Activated T-cell treated with anti-CD3 and anti-CD28 coated beads for 1 hour (primary cell): ENCODE measurements at regions not wholly inside any gene's neighbourhood (a gene's known extent, or its start where the extent isn't known, plus 50 kb on each side); places are given as distances from the start of the nearest gene placed in this dataset.
"Not testable (repeated sequence)": the region's sequence is repeated elsewhere in the genome, so short reads cannot be mapped to it uniquely, and the experiment has no call there.

Experiments
- DNase-seq: peaks from one replicate; pipeline ENCODE4 v3.0.0-alpha.2; 2020; ENCODE audit warnings: low read depth

DNA sequence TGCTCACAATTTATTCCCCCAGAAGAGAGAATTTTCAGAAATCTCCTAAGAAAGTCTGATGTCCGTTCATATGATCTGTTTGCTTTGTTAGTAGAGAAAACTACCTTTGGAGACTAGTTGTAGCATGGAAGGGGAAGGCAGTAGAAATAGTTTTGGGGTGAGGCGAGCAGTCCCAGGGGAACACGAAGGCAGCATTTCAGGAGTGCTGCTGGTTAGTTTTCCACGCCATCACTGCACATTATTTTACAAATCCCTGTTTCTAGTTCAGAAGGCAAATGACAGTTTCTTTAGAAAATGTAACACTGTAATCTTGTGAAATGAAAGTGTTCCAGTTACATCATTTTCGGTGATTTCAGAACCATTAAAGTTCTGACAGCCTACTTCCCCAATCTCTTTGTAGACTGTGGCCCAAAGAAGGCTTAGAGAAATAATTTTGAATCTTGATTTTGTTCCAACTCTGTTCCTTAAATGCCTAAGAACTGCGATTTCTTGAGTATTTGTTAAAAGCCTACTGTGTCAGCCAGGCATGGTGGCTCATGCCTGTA lies 123.8 kb downstream of the LAT start:
- DNase-seq: not testable (repeated sequence)

GRCh38 chr16:29107299-29107698 lies 122.4 kb downstream of the LAT start:
- DNase-seq: no peak

GRCh38 chr16:29106259-29106908 lies 121.5 kb downstream of the LAT start:
- not testable (repeated sequence) for DNase-seq

DNA sequence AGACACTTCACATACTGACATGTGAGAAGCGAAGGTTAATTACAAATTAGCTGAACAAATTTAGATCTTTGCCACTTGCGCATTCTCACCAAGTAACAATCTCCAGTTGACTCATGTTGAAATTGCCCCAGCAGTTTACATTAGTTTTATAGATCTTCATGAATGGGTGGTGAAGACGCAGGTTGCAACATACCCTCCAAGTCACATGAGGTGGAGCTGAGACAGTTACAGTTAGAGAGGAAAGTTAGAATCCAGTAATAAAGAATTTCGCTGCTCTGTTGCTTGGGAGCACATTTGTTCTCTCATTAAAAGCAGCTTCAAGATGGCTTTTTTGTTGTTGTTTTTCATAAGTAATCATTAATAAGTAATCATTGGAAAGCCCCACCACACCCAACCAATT lies 119.7 kb downstream of the LAT start:
- DNase-seq: not testable (repeated sequence)

- DNase-seq: not testable (repeated sequence)
These were observed 113.1 kb downstream of the LAT start for GRCh38 chr16:29097965-29098364.

GRCh38 chr16:29094729-29095624 lies 110.1 kb downstream of the LAT start:
- not testable (repeated sequence) for DNase-seq

DNA sequence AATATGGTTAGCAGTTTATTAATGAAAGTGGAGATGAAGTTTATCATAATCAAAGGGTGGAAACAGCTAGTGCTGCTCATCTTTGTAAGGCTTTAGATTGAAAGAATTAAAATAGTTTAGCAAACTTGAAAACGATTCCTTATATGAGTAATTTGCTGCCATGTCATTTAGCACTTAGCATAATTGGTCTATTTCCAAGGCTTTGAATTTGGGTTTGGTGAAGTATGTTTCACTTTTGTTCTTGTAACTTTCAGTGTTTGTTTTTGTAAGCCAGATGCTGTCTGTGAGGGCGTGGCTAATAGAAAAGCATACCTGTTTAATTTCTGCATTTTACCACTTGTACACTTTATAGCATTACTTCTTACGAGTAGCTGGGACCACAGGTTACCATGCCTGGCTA lies 109.5 kb downstream of the LAT start:
- DNase-seq: not testable (repeated sequence)

- DNase-seq: not testable (repeated sequence)
These were observed 104.8 kb downstream of the LAT start for GRCh38 chr16:29089679-29090078.

DNA sequence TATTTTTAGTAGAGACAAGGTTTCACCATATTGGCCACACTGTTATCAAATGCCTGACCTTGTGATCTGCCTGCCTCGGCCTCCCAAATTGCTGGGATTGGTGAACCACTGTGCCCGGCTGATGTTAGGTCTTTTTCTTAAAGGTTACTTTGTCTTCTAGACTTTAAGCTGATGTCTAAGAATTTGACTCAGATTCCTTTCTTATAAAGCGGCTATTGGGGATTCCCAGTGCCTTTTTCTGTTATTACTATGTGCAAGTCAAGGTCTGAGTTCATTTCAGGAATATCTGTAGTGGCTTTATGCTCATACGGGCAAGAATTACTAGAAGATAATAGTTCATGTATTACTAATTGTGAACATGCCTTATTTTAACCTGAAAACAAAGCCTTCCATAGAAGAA lies 102.8 kb downstream of the LAT start:
- DNase-seq: not testable (repeated sequence)

DNA sequence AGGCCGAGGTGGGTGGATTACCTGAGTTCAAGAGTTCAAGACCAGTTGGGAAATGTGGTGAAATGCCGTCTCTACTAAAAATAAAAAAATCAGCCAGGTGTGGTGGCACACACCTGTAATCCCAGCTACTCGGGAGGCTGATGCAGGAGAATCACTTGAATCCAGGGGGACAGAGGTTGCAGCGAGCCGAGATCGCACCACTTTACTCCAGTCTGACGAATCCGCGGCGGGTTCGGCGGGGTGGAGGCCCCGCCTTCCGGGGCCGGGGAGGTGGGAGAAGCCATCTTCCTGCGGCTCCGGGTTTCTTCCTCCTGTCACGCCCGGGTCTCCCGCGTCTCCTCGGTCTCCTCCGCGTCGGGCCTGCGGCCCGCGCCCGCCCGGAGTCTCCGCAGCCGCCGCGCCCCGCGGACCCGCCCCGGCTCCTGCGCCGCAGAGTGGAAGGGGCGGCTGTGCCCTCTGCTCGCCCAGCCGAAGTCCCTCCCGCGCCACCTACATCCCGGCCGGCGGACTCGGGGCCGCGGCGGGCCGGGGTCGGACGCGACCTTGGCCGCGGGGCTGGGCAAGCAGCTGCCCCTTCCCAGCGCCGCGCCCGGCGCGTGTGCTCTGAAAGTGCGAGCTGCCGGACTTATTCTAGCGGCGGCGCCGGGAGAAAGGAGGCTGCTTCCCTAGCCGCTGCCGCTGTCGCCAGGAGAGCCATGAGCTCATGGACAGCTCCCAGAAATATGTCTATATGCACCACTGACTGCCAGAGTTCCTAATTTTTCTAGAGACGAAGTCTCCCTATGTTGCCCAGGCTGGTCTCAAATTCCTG lies 97.2 kb downstream of the LAT start:
- DNase-seq: peak; percentile 33

DNA sequence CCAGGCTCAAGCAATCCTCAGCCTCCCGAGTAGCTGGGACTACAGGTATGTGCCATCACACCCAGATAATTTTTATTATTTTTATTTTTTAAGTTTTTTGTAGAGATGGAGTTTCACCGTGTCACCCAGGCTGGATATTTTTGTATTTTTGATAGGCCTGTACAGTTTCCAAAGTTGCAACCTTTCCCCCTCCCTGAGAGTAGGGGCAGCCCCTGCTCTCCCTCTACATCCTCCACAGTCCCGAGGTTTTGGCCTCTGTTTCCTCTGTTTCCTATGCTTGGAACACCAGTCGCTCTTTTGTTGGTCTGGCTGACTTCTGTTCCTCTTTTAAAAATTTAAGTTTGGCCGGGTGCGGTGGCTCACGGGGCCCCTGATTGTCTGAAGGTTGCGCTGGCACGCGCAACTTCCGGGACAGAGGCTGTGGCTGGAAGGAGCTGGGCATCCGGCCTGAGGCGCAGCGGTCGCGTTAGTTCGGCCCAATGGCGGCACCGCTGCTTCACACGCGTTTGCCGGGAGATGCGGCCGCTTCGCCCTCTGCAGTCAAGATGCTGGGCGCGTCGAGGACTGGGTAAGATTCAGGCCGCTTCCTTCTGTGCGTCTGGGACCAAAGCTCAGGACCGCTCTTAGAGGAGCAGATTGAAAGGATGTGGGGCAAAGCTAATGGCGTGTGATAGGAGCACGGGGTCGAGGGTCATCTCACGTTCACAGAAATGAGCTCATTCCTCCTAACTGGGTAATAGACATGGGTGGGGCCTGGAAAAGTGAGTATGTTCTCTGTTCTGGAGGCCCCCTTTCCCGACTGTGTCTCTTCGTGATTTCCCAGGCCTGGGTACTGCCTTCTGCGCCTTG lies 89.9 kb downstream of the LAT start:
- peak; percentile 16 for DNase-seq

- not testable (repeated sequence) for DNase-seq
These were observed 77.4 kb downstream of the LAT start for GRCh38 chr16:29062235-29062634.

DNA sequence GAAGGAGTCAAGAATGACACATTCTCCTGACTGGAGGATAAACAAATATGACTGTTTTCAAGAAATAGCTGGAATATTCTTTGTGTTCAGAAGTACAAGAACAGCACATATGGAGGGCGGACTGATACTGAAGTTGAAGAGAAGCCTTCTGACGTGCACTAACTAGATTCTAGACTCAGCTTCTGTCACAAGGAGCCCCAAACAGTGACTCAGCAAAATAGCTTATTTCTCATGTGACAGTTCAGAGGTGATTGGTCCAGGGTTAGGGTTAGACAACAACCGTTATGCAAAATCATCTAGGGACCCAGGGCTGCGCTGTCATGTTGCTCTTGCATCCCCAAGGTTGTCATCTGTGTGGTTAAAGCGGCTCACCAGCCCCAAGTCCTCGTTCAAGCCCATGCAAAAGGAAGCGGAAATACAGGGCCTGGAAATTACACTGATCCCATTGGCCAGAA lies 76.6 kb downstream of the LAT start:
- not testable (repeated sequence) for DNase-seq

DNA sequence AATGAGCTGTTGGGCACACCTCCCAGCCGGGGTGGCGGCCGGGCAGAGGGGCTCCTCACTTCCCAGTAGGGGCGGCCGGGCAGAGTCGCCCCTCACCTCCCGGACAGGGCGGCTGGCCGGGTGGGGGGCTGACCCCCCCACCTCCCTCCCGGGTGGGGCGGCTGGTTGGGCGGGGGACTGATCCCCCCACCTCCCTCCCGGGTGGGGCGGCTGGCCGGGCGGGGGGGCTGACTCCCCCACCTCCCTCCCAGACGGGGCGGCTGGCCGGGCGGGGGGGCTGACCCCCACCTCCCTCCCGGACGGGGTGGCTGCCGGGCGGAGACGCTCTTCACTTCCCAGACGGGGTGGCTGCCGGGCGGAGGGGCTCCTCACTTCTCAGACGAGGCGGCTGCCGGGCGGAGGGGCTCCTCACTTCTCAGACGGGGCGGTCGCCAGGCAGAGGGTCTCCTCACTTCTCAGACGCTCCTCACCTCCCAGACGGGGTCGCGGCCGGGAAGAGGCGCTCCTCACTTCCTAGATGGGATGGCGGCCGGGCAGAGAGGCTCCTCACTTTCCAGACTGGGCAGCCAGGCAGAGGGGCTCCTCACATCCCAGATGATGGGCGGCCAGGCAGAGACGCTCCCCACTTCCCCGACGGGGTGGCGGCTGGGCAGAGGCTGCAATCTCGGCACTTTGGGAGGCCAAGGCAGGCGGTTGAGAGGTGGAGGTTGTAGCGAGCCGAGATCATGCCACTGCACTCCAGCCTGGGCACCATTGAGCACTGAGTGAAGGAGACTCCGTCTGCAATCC lies 75.4 kb downstream of the LAT start:
- DNase-seq: not testable (repeated sequence)

GRCh38 chr16:29059575-29059974 lies 74.7 kb downstream of the LAT start:
- DNase-seq: not testable (repeated sequence)
